CD4-positive, alpha-beta T cell treated with Interleukin-17A for 1 hour (primary cell): ENCODE measurements at regions not wholly inside any gene's neighbourhood (a gene's known extent, or its start where the extent isn't known, plus 50 kb on each side); places are given as distances from the start of the nearest gene placed in this dataset.

ENCODE experiments used
- DNase-seq: peaks from one replicate; pipeline ENCODE4 v3.0.0-alpha.2; 2020

DNA sequence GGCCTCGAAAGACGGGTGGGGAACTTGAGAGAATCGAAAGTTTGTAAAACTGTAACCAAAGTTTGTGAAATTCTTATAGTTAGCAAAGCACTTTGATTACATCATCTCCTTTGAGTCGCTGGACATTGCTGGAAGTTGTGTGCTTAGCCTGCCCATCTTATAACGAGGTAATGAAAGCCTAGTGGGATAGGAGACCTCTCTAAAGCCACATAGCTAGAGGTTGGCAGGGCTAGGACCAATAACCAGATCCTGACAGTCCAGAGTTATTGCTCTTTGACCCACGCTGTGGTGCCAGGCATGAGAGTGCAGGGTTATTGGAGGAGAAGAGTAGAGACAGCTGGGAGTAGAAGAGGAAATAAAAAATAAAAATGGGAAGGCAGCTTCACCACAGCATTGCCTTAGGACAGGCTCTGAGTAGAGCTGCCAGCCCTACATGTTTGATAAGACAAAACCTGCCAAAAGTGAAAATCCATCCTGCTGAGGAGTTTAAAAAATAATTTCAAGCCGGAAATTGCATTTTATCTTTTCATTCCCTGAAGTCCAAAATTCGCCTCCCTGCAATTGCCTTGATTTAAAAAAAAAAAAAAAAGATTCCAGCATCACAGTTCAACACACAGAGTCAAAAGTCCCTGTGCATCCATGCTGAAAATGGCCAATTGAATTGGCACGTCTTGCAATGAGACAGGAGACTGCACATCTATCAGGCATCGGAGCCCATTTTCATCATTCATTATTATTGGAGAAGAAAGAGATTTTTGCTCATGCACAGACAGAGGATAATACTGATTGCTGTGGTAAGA is 225.5 kb upstream of the POU2AF2 start:
- no peak for DNase-seq

GRCh38 chr11:111019451-111019850 is 226.1 kb upstream of the POU2AF2 start:
- DNase-seq: no peak

GRCh38 chr11:111018566-111018965 is 227.0 kb upstream of the POU2AF2 start:
- DNase-seq: no peak

DNA sequence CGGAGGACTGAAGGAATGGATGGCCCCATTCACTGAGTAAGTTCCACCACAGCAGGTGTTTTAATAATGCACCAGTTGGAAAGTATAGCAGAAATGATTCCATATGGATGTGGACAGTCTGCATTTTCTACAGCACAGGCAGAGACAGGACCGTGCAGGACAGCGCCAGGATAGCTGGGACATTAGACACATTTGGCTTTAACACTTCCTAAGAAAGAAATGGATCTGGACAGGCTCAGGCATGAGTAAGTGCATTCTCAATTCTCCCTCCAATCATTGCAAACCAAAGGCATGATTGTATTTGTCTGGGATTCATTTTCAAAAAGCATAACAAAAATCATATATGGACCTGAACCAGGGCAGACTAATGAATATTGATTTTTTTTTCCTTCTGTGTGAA is 233.0 kb upstream of the POU2AF2 start:
- no peak for DNase-seq

GRCh38 chr11:111011275-111011594 is 234.3 kb upstream of the POU2AF2 start:
- no peak for DNase-seq

- DNase-seq: no peak
Measured at GRCh38 chr11:111010391-111011274, 234.9 kb upstream of the POU2AF2 start.

- no peak for DNase-seq
Measured at GRCh38 chr11:111006227-111006626, 239.3 kb upstream of the POU2AF2 start.

- DNase-seq: no peak
Measured at GRCh38 chr11:111001986-111002611, 243.4 kb upstream of the POU2AF2 start.

- DNase-seq: no peak
Measured at GRCh38 chr11:111001081-111001430, 244.5 kb upstream of the POU2AF2 start.

DNA sequence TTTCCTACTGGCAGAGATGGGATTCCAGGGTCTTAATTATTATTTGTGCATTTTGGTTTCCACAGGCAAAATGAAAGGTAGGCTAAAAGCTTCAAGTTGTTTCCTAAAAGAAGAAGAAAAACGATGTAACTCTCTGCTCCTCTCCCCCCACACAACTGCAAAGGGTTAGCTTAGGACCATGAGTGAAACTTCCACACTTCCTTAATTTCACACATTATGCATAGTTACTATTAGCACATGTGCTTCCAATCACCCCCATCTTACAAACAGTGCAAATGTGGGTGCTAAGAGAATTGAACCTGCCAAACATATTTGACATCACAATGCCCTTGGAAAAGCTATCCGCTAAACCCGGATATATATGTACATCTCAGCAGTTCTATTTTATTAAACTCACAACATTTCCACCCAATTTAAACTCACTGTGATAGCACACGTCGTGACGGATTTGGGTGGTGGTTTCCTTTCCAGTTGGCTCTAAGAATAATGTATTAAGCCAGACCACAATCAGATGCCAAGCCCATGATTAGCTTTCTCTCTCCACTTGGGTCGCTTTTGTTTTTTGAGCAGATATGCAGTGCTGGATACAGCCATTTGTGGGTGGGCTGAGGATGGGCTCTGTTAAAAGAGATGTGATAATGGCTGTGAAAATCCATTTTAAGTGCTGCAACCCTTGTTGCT is 245.0 kb upstream of the POU2AF2 start:
- no peak for DNase-seq

- no peak for DNase-seq
Measured at GRCh38 chr11:110992481-110992880, 253.0 kb upstream of the POU2AF2 start.

DNA sequence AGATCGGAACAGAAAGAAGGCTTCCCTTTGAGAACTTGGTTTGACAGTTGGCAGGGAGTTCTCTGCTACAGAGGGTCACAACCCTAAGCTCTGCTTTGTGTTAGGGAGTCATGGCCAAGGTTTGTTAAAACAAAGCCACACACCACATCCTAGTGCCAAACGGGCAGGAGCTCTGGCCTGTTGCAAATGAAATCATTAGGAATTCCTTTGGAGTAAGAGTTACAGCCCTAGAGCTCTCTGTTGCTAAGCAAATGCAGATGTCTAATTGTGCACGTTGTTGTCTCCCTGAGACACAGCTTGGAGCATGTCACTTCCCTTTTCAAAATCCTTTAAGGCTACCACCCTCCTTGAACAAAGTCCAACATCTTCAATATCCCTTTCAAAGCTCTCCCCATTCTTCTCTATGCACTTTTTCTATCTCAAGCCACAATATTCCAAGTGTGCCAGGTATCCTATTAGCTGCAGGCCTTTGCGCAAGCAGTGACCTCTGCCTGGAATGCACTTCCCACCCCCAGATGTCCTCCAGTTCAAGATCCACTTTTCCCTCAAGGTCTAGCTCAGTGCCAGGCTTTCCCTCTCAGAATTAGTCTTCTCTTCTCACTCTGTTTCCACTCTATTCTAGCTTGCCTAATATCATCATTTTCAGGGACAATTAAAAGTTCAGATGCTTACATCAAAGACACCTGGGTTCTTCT is 253.7 kb upstream of the POU2AF2 start:
- DNase-seq: no peak

DNA sequence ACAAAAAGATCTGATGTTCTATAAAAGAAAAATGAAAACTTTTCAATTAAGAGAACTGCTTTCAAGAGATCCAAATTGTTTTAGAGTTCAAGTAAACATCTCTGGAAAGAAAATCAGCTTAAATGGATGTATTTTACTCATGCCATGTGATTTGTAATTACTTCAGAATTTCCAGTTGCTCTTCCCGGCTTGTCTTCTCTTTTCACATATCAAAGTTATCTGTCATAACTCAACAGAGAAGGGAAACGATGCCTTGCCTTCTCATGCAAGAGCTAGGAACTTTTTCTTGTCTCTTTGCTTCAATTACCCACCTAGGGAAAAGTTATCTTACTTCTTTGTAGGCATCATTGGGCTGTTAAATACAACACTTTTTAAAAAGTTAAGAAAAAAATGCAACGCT is 255.2 kb upstream of the POU2AF2 start:
- no peak for DNase-seq

GRCh38 chr11:110989428-110990133 is 255.9 kb upstream of the POU2AF2 start:
- DNase-seq: no peak

- no peak for DNase-seq
Measured at GRCh38 chr11:110988671-110989070, 256.9 kb upstream of the POU2AF2 start.

- DNase-seq: no peak
Measured at GRCh38 chr11:110986016-110986415, 259.5 kb upstream of the POU2AF2 start.

- no peak for DNase-seq
Measured at GRCh38 chr11:110985547-110985946, 260.0 kb upstream of the POU2AF2 start.

GRCh38 chr11:110984693-110985092 is 260.8 kb upstream of the POU2AF2 start:
- DNase-seq: no peak

DNA sequence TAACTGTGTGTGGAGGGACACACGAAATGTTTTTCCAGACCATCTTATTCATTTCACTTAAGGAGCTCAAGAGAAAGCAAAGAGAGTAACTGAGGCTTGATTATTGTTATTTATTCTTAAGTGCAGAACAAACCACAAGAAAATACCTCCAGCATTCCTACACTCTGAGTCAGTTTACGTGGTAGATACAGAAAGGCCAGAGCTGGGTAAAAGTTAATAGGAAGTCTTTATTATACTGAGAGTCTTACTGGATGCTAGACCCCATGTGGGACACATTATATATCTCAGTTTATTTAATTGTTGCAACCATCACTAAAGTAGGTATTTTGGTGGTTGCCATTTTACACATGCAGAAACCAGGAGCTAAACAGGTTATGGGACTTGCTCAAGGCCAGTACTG is 261.4 kb upstream of the POU2AF2 start:
- DNase-seq: no peak

GRCh38 chr11:110982214-110982613 is 263.3 kb upstream of the POU2AF2 start:
- DNase-seq: no peak

DNA sequence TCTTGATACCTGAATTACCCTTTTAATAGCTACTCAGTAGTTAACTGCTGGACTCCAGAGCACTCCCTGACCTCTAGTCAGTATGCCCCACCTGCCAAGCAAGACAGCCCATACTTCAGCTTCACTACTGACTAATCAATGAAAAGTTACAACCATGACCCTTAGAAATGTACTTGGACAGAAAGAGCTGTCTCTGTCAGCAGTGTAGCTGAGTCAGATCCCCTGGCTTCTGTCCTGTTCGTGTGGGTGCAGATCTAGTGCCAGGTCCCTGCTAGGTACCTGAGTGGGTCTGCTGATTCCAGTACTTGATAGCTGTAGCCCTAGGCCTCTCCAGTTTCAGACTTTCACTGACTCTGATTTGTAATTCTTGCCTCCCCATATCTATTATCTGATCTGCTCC is 265.8 kb upstream of the POU2AF2 start:
- DNase-seq: no peak

GRCh38 chr11:110977661-110978060 is 265.4 kb upstream of the ARHGAP20 start:
- DNase-seq: no peak
